LNCaP clone FGC (cell line): ENCODE measurements at regions not wholly inside any gene's neighbourhood (a gene's known extent, or its start where the extent isn't known, plus 50 kb on each side); places are given as distances from the start of the nearest gene placed in this dataset.

Experiments used
- DNase-seq: peaks from one replicate; pipeline ENCODE4 v3.0.0-alpha.2; 2011; ENCODE audit warnings: low read depth
- H3K4me3 ChIP-seq: 2 replicates; pipeline ENCODE4 v1.5.1; 2011; ENCODE audit warnings: mild to moderate bottlenecking, low read depth, low read length, control low read depth
- TF ChIP-seq, protein P1 (sequence below): IDR thresholded peaks from 2 replicates; pipeline ENCODE4 v1.5.1; 2012; ENCODE audit warnings: mild to moderate bottlenecking; ENCODE audit not compliant: control insufficient read depth, insufficient read depth; ENCODE audit errors: extremely low read depth

GRCh38 chr3:144358191-144358590, 386.6 kb downstream of the DIPK2A start:
- TF ChIP-seq, protein P1, sequence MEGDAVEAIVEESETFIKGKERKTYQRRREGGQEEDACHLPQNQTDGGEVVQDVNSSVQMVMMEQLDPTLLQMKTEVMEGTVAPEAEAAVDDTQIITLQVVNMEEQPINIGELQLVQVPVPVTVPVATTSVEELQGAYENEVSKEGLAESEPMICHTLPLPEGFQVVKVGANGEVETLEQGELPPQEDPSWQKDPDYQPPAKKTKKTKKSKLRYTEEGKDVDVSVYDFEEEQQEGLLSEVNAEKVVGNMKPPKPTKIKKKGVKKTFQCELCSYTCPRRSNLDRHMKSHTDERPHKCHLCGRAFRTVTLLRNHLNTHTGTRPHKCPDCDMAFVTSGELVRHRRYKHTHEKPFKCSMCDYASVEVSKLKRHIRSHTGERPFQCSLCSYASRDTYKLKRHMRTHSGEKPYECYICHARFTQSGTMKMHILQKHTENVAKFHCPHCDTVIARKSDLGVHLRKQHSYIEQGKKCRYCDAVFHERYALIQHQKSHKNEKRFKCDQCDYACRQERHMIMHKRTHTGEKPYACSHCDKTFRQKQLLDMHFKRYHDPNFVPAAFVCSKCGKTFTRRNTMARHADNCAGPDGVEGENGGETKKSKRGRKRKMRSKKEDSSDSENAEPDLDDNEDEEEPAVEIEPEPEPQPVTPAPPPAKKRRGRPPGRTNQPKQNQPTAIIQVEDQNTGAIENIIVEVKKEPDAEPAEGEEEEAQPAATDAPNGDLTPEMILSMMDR, result no peak
- peak; percentile 25 for DNase-seq
- no peak overlapping the region for H3K4me3 ChIP-seq

DNA sequence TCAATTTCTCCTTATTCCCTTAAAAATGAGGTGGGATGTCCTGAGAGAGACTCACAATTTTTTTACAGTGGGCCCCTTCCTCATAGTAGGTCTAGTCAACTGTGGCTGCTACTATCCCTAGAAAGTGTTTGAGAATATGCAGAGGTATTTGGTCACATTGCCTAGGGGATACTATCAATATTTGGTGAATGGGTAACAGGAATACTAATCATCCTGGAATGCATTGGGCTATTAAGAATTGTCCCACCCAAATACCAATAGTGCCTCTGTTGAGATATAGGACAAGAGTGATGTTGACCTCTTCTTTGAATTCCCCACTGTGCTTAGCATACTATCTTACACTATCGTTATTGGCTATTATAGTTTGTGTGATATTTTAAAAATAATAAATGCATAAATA, 389.4 kb downstream of the DIPK2A start:
- TF ChIP-seq, protein P1, result no peak
- no peak for DNase-seq
- no peak overlapping the region for H3K4me3 ChIP-seq

DNA sequence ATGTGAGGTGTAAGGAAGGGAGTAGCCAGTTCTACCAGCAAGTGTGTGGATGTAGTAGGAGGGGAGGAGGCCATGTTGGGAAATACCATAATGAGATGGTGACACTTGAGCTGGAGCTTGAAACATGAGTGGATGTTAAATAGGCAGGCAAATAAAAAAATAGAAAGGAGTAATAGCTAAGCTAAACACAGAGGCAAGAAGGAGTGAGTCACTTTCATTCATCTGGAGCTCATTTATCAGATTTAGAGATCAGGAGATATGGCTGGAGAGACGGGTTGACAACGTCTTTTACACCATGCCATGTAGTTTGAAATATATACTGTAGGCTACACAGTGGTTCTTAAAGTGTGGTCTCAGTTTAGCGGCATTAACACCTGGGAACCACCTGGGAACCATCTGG, 390.5 kb downstream of the DIPK2A start:
- TF ChIP-seq, protein P1, result no peak
- no peak overlapping the region for H3K4me3 ChIP-seq
- no peak for DNase-seq

- DNase-seq, result no peak
- H3K4me3 ChIP-seq, result no peak overlapping the region
- TF ChIP-seq, protein P1, result no peak
Measured at GRCh38 chr3:144363856-144364255, 392.2 kb downstream of the DIPK2A start.

GRCh38 chr3:144364737-144365136, 393.1 kb downstream of the DIPK2A start:
- TF ChIP-seq, protein P1, result no peak
- no peak for DNase-seq
- no peak overlapping the region for H3K4me3 ChIP-seq

DNA sequence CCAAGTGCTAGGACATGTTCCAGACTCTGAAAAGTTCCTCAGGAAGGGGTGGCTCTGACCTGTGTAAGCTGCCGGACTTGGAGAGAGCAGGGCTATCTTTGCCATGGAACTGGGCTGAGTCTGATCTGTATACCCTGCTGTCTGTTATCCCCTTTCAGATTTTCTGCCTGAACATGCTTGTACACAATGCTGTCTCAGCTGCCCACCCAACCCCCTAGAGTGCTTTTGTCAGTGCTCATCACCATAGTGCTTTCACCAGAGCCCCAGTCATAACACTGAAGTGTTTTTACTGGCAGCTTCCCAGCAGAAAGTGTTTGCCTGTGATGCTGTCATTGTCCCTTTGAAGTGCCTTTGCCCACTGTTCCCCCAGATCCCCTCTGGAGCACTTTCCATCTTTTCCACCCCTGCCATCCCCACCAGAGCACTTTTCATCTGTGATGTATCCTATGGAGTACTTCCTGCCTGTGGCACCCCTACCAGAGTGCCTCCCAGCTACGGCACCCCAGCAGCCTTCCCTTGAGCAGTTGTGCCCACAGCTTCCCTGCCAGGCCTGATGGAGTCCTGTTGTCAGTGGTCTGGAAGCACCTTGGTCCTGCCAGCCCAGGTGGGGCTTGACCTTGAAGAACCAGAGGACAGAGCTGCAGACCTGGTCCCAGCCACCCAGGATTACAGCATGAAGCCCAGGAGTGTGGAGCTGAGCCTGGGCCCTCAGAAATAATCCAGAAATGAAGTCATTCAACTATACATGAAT, 397.7 kb downstream of the DIPK2A start:
- DNase-seq, result no peak
- no peak overlapping the region for H3K4me3 ChIP-seq
- TF ChIP-seq, protein P1, result no peak

GRCh38 chr3:144375088-144375487, 403.5 kb downstream of the DIPK2A start:
- no peak for DNase-seq
- no peak overlapping the region for H3K4me3 ChIP-seq
- TF ChIP-seq, protein P1, result no peak
